Activated CD4-positive, alpha-beta memory T cell treated with anti-CD3 and anti-CD28 coated beads for 36 hours (primary cell): ENCODE measurements at regions not wholly inside any gene's neighbourhood (a gene's known extent, or its start where the extent isn't known, plus 50 kb on each side); places are given as distances from the start of the nearest gene placed in this dataset.

Experiments
- CTCF ChIA-PET: fragments of 350-600 bp; sonication (Branson Sonifier 250); formaldehyde crosslinking; loops from one replicate; lab custom pipeline; 2021; ENCODE audit warnings: antibody characterized with exemption, inconsistent platforms; lab: Charles Lee
- POLR2A ChIA-PET: fragments of 350-600 bp; sonication (Branson Sonifier 250); formaldehyde crosslinking; loops from one replicate; lab custom pipeline; 2021; ENCODE audit warnings: antibody characterized with exemption; lab: Charles Lee
- DNase-seq: peaks from one replicate; pipeline ENCODE4 v3.0.0-alpha.2; 2020
- H3K27ac Mint-ChIP-seq: one replicate; pipeline ENCODE4 v1.8.0; 2021; ENCODE audit warnings: mixed read lengths
- H3K27me3 Mint-ChIP-seq: one replicate; pipeline ENCODE4 v1.8.0; 2021; ENCODE audit warnings: mixed read lengths
- H3K36me3 Mint-ChIP-seq: one replicate; pipeline ENCODE4 v1.8.0; 2021; ENCODE audit warnings: mixed read lengths
- H3K4me1 Mint-ChIP-seq: one replicate; pipeline ENCODE4 v1.8.0; 2021; ENCODE audit warnings: low read depth, mixed read lengths
- H3K4me3 Mint-ChIP-seq: one replicate; pipeline ENCODE4 v1.8.0; 2021; ENCODE audit warnings: mild to moderate bottlenecking, mixed read lengths
- H3K9me3 Mint-ChIP-seq: one replicate; pipeline ENCODE4 v1.8.0; 2021; ENCODE audit warnings: mixed read lengths
- intact Hi-C: fragments of 100-400 bp; cut with micrococcal nuclease; formaldehyde crosslinking; loops from one replicate; pipeline ENCODE4 v1.15.1; 2023

GRCh38 chr7:109915670-109916069, 1175.3 kb upstream of the LRRN3 start:
- no peak overlapping the region for H3K4me3 Mint-ChIP-seq
- CTCF ChIA-PET = no interaction called here
- H3K4me1 Mint-ChIP-seq = no peaks in the 10 kb centered on the region
- POLR2A ChIA-PET = no interaction called here
- no peaks in the 10 kb centered on the region for H3K36me3 Mint-ChIP-seq
- H3K27ac Mint-ChIP-seq = no peak overlapping the region
- no peak for DNase-seq
- H3K9me3 Mint-ChIP-seq = peaks cover 6% of the 10 kb centered on the region
- H3K27me3 Mint-ChIP-seq = no peaks in the 10 kb centered on the region
- intact Hi-C loops = no loop called here

DNA sequence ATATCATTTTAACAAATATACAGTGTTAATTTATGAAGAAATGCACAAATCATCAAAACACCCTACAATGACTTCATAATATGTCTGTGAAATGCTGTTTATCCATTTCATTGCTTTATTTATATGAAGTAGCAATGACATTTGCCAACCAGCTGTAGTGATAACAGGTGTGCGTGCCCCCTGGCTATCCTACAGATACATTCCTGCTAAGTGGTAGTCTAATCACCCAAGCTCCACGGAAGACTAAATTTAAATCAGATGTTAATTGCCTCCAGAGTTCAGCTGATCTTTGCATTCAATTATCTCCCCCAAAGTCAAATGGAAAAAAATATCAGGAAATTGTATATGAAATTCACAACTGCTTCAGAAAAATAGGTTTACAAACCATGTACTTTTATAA, 1164.2 kb upstream of the LRRN3 start:
- Mint-ChIP-seq H3K4me1 (no peaks in the 10 kb centered on the region), H3K9me3 (peaks cover 11% of the 10 kb centered on the region), H3K36me3 (no peaks in the 10 kb centered on the region), H3K27ac (no peak overlapping the region), H3K4me3 (no peak overlapping the region), H3K27me3 (no peaks in the 10 kb centered on the region)
- ChIA-PET POLR2A (no interaction called here), CTCF (interaction anchor here (1.0 kb wide), 1 partner anchor 8 kb away, joined by 3 read pairs; no protein-coding TSS in a partner anchor)
- intact Hi-C loops = no loop called here
- no peak for DNase-seq

- H3K36me3 Mint-ChIP-seq = no peaks in the 10 kb centered on the region
- no peak overlapping the region for H3K27ac Mint-ChIP-seq
- no peak for DNase-seq
- ChIA-PET CTCF (no interaction called here), POLR2A (no interaction called here)
- H3K27me3 Mint-ChIP-seq = no peaks in the 10 kb centered on the region
- H3K9me3 Mint-ChIP-seq = no peaks in the 10 kb centered on the region
- intact Hi-C loops = no loop called here
- H3K4me3 Mint-ChIP-seq = no peak overlapping the region
- no peaks in the 10 kb centered on the region for H3K4me1 Mint-ChIP-seq
These were observed 1160.9 kb upstream of the LRRN3 start for GRCh38 chr7:109930049-109930448.

GRCh38 chr7:109939207-109939606, 1151.7 kb upstream of the LRRN3 start:
- ChIA-PET CTCF (no interaction called here), POLR2A (no interaction called here)
- no peak overlapping the region for H3K27ac Mint-ChIP-seq
- intact Hi-C loops = no loop called here
- DNase-seq = no peak
- no peaks in the 10 kb centered on the region for H3K36me3 Mint-ChIP-seq
- H3K9me3 Mint-ChIP-seq = peaks cover 11% of the 10 kb centered on the region
- H3K27me3 Mint-ChIP-seq = no peaks in the 10 kb centered on the region
- no peak overlapping the region for H3K4me3 Mint-ChIP-seq
- no peaks in the 10 kb centered on the region for H3K4me1 Mint-ChIP-seq

GRCh38 chr7:109945820-109946518, 1145.0 kb upstream of the LRRN3 start:
- H3K27ac Mint-ChIP-seq = no peak overlapping the region
- CTCF ChIA-PET = no interaction called here
- peaks cover 2% of the 10 kb centered on the region for H3K9me3 Mint-ChIP-seq
- H3K4me1 Mint-ChIP-seq = no peaks in the 10 kb centered on the region
- intact Hi-C loops = no loop called here
- no peaks in the 10 kb centered on the region for H3K27me3 Mint-ChIP-seq
- no peak overlapping the region for H3K4me3 Mint-ChIP-seq
- no peaks in the 10 kb centered on the region for H3K36me3 Mint-ChIP-seq
- no peak for DNase-seq
- POLR2A ChIA-PET = no interaction called here

DNA sequence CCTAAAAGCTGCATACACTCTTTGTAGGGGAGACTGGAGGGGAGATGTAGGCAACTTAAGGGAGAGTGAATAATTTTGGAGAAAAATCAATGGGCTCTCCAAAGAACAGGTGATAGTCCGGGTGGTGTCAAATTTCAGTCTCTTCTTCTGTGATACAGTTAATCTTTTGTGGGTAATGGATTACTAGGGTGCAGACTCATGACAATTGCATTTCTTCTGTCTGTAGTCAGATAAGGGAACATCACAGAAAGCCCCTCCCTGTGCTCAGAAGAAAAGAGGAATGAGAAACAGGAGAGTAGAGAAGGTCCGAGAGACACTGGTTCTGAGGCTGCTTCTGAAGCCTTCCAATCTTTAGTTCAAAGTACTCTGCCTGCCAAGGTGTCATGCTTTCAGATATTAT, 1140.7 kb upstream of the LRRN3 start:
- no peaks in the 10 kb centered on the region for H3K36me3 Mint-ChIP-seq
- no peaks in the 10 kb centered on the region for H3K27me3 Mint-ChIP-seq
- no peak for DNase-seq
- no peaks in the 10 kb centered on the region for H3K4me1 Mint-ChIP-seq
- intact Hi-C loops = no loop called here
- no peak overlapping the region for H3K27ac Mint-ChIP-seq
- H3K4me3 Mint-ChIP-seq = no peak overlapping the region
- no peaks in the 10 kb centered on the region for H3K9me3 Mint-ChIP-seq
- CTCF ChIA-PET = no interaction called here
- POLR2A ChIA-PET = no interaction called here

- Mint-ChIP-seq H3K4me3 (no peak overlapping the region), H3K36me3 (no peaks in the 10 kb centered on the region), H3K27me3 (no peaks in the 10 kb centered on the region), H3K4me1 (no peaks in the 10 kb centered on the region), H3K27ac (no peak overlapping the region), H3K9me3 (no peaks in the 10 kb centered on the region)
- ChIA-PET POLR2A (no interaction called here), CTCF (no interaction called here)
- intact Hi-C loops = no loop called here
- no peak for DNase-seq
These were observed 1139.9 kb upstream of the LRRN3 start for GRCh38 chr7:109950821-109951564.

DNA sequence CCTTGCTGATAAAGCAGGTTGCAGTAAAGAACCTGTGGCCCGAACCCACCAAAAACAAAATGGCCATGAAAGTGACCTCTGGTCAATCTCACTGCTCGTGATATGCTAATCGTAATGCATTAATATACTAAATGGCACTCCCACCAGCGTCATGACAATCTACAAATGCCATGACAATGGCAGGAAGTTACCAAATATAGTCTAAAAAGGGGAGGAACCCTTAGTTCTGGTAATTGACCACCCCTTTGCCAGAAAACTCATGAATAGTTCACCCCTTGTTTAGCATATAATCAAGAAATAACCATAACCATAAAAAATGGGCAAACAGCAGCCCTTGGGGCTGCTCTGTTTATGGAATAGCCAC, 1139.4 kb upstream of the LRRN3 start:
- no peaks in the 10 kb centered on the region for H3K4me1 Mint-ChIP-seq
- POLR2A ChIA-PET = no interaction called here

GRCh38 chr7:109955986-109956385, 1134.9 kb upstream of the LRRN3 start:
- intact Hi-C loops = no loop called here
- POLR2A ChIA-PET = no interaction called here
- Mint-ChIP-seq H3K27me3 (no peaks in the 10 kb centered on the region), H3K4me3 (no peak overlapping the region), H3K27ac (no peak overlapping the region), H3K4me1 (no peaks in the 10 kb centered on the region), H3K36me3 (no peaks in the 10 kb centered on the region), H3K9me3 (no peaks in the 10 kb centered on the region)
- DNase-seq = no peak
- CTCF ChIA-PET = no interaction called here

More for the DNA sequence above, 1139.4 kb upstream of the LRRN3 start:
- no peak for DNase-seq
- H3K27ac Mint-ChIP-seq = no peak overlapping the region
- intact Hi-C loops = no loop called here
- CTCF ChIA-PET = no interaction called here
- no peaks in the 10 kb centered on the region for H3K9me3 Mint-ChIP-seq
- H3K27me3 Mint-ChIP-seq = no peaks in the 10 kb centered on the region
- H3K4me3 Mint-ChIP-seq = no peak overlapping the region
- no peaks in the 10 kb centered on the region for H3K36me3 Mint-ChIP-seq

DNA sequence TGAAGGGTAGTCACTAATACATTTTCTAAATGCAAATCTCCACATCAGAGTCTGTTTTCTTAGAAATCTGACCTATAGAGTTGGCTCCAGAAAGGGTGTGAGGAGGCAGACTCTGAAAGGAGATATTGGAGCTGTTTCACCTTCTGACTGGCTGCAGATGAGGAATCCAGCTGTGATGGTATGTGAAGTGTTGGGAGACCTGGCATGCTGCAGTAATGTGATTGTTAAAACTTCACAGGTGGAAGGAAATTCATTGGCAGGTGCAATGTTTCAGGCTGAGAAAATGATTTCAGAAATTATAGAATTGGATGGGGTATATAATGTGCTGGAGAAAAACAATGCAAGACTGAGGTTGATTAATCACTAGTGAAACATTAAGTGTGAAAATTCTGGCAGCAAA, 1134.0 kb upstream of the LRRN3 start:
- DNase-seq = no peak
- Mint-ChIP-seq H3K9me3 (no peaks in the 10 kb centered on the region), H3K27ac (no peak overlapping the region), H3K4me3 (no peak overlapping the region), H3K4me1 (no peaks in the 10 kb centered on the region), H3K27me3 (no peaks in the 10 kb centered on the region), H3K36me3 (no peaks in the 10 kb centered on the region)
- ChIA-PET POLR2A (no interaction called here), CTCF (no interaction called here)
- intact Hi-C loops = no loop called here

DNA sequence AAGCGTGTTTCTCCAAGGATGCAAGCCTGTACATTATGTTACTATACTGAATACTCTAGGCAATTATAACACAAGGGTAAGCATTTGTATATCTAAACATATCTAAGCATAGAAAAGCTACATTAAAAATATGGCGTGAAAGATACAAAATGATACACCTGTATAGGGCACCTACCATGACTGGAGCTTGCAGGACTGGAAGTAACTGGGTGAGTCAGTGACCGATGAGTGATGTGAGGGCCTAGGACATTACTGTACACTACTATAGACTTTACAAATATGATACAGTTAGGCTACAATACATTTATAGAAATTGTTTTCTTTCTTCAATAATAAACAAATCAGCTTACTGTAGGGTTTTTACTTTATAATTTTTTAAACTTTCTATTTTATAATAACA, 1127.2 kb upstream of the LRRN3 start:
- H3K9me3 Mint-ChIP-seq = no peaks in the 10 kb centered on the region
- intact Hi-C loops = no loop called here
- no peaks in the 10 kb centered on the region for H3K27me3 Mint-ChIP-seq
- H3K4me1 Mint-ChIP-seq = no peaks in the 10 kb centered on the region
- H3K27ac Mint-ChIP-seq = no peak overlapping the region
- CTCF ChIA-PET = no interaction called here
- no peak for DNase-seq
- H3K4me3 Mint-ChIP-seq = no peak overlapping the region
- POLR2A ChIA-PET = no interaction called here
- H3K36me3 Mint-ChIP-seq = no peaks in the 10 kb centered on the region

DNA sequence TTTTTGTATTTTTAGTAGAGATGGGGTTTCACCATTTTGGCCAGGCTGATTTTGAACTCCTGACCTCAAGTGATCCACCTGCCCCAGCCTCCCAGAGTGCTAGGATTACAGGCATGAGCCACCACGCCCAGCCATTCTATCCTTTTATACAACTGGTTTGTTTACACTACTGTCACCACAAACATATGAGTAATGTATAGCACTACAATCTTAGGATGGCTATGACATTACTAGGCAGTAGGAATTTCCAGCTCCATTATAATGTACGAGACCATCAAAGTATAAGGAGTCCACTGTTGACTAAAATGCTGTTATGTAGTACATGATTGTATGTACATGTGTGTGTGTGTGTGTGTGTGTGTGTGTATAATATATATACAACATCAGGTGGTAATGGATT, 1126.1 kb upstream of the LRRN3 start:
- no peaks in the 10 kb centered on the region for H3K9me3 Mint-ChIP-seq
- ChIA-PET CTCF (no interaction called here), POLR2A (no interaction called here)
- no peaks in the 10 kb centered on the region for H3K27me3 Mint-ChIP-seq
- H3K36me3 Mint-ChIP-seq = no peaks in the 10 kb centered on the region
- H3K27ac Mint-ChIP-seq = no peak overlapping the region
- H3K4me3 Mint-ChIP-seq = no peak overlapping the region
- H3K4me1 Mint-ChIP-seq = no peaks in the 10 kb centered on the region
- no peak for DNase-seq
- intact Hi-C loops = no loop called here

- Mint-ChIP-seq H3K9me3 (no peaks in the 10 kb centered on the region), H3K36me3 (no peaks in the 10 kb centered on the region), H3K4me1 (no peaks in the 10 kb centered on the region), H3K27me3 (no peaks in the 10 kb centered on the region), H3K27ac (no peak overlapping the region), H3K4me3 (no peak overlapping the region)
- POLR2A ChIA-PET = no interaction called here
- CTCF ChIA-PET = no interaction called here
- DNase-seq = no peak
- intact Hi-C loops = no loop called here
These were observed 1123.5 kb upstream of the LRRN3 start for GRCh38 chr7:109967406-109967805.
